HepG2 (cell line): ENCODE measurements at regions not wholly inside any gene's neighbourhood (a gene's known extent, or its start where the extent isn't known, plus 50 kb on each side); places are given as distances from the start of the nearest gene placed in this dataset.

Experiments
- ATAC-seq: fragments of 200-7000 bp; cut with Tn5 transposase; 3 replicates; pipeline ENCODE4 v1.9.1; 2020; ENCODE audit warnings: mild to moderate bottlenecking, moderate library complexity
- BruUV-seq: library from RNA; stranded (reverse); fragments of 400-500 nt; replicated peaks from 2 replicates; lab custom pipeline; 2021; lab: Mats Ljungman, UMichigan
- CTCF ChIA-PET: fragments of 300-600 bp; formaldehyde crosslinking; extraction: SDS; loops from one replicate; lab custom pipeline; 2021; ENCODE audit warnings: low total read pairs, inconsistent platforms, low intra/inter-chr PET ratio; lab: Yijun Ruan, JAX
- POLR2A ChIA-PET: fragments of 350-600 bp; sonication (Branson Sonifier 250); formaldehyde crosslinking; loops from one replicate; lab custom pipeline; 2020; ENCODE audit warnings: antibody characterized with exemption, inconsistent platforms; lab: Yijun Ruan, JAX
- DNase-seq: peaks from one replicate; pipeline ENCODE4 v3.0.0-alpha.2; 2015; ENCODE audit warnings: low spot score
- FAIRE-seq: peaks from 3 replicates; lab custom pipeline; 2011; peaks lifted over from hg19 to GRCh38; lab: Jason Lieb, UNC
- H2AFZ ChIP-seq: one replicate; pipeline ENCODE4 v1.6.1; 2011; ENCODE audit warnings: low read length, inconsistent platforms
- H3K27ac ChIP-seq: fragments of 300-600 bp; 3 replicates; pipeline ENCODE4 v1.8.0; 2011; ENCODE audit warnings: mixed run types, mild to moderate bottlenecking, mixed read lengths, low read length, inconsistent platforms; ENCODE audit not compliant: insufficient read depth; ENCODE audit errors: extremely low read length
- H3K27me3 ChIP-seq, 2 experiments: fragments of 200-600 bp in 1 of 2; 2 replicates in 1 of 2; 3 replicates in 1 of 2; pipeline versions ENCODE4 v1.6.0 to v1.8.0; 2011; ENCODE audit warnings: low read length in 2 of 2, mild to moderate bottlenecking in 2 of 2, moderate library complexity in 2 of 2, inconsistent platforms in 1 of 2; ENCODE audit not compliant: insufficient read depth in 2 of 2, control insufficient read depth in 1 of 2
- H3K36me3 ChIP-seq, 2 experiments: fragments of 200-600 bp in 1 of 2; replicated peaks in 1 of 2; 2 replicates in 1 of 2; 3 replicates in 1 of 2; pipeline versions ENCODE4 v1.5.1 to v1.8.0; 2011; ENCODE audit warnings: low read length in 2 of 2, inconsistent platforms in 1 of 2; ENCODE audit not compliant: insufficient read depth in 2 of 2, control insufficient read depth in 1 of 2
- H3K4me1 ChIP-seq: 2 replicates; pipeline ENCODE4 v1.5.1; 2012; ENCODE audit warnings: low read length, inconsistent platforms; ENCODE audit not compliant: insufficient read depth
- H3K4me2 ChIP-seq: 2 replicates; pipeline ENCODE4 v1.6.0; 2011; ENCODE audit warnings: low read depth, low read length, inconsistent platforms
- H3K4me3 ChIP-seq, 3 experiments: fragments of 200-600 bp in 1 of 3; sonication (generic), shearing (Covaris generic) in 1 of 3; replicated peaks in 1 of 3; 2 replicates each; pipeline ENCODE4 v1.5.1; 2011 to 2016; ENCODE audit warnings: low read length in 3 of 3, inconsistent platforms in 2 of 3, low read depth in 2 of 3, mild to moderate bottlenecking in 2 of 3, control low read depth in 1 of 3, mixed read lengths in 1 of 3; ENCODE audit not compliant: insufficient read depth in 1 of 3
- H3K79me2 ChIP-seq: one replicate; pipeline ENCODE4 v1.6.1; 2011; ENCODE audit warnings: low read length, inconsistent platforms; ENCODE audit not compliant: insufficient read depth
- H3K9ac ChIP-seq: 2 replicates; pipeline ENCODE4 v1.6.0; 2011; ENCODE audit warnings: mild to moderate bottlenecking, low read depth, low read length, inconsistent platforms; ENCODE audit not compliant: insufficient read depth
- H3K9me3 ChIP-seq: 2 replicates; pipeline ENCODE4 v1.5.1; 2012; ENCODE audit warnings: mild to moderate bottlenecking, low read length
- H4K20me1 ChIP-seq: 2 replicates; pipeline ENCODE4 v1.6.0; 2011; ENCODE audit warnings: inconsistent platforms, mild to moderate bottlenecking, low read length, moderate library complexity; ENCODE audit not compliant: insufficient read depth
- HOXA7 ChIP-seq: sonication (generic); formaldehyde crosslinking; IDR thresholded peaks from 2 replicates; pipeline ENCODE4 v1.8.1; 2022; ENCODE audit warnings: mild to moderate bottlenecking, missing genetic modification reagents, moderate library complexity
- MAFF ChIP-seq: IDR thresholded peaks from 2 replicates; pipeline ENCODE4 v1.6.1; 2011; ENCODE audit warnings: low read depth, low read length, improper control_type of control experiment
- MAFK ChIP-seq, 2 experiments: IDR thresholded peaks in 1 of 2; conservative IDR thresholded peaks in 1 of 2; 2 replicates each; pipeline ENCODE4 v1.6.1; 2011; ENCODE audit warnings: improper control_type of control experiment in 2 of 2, low read length in 2 of 2
- ONECUT2 ChIP-seq: sonication (generic); formaldehyde crosslinking; IDR thresholded peaks from 2 replicates; pipeline ENCODE4 v1.4.0; 2020; ENCODE audit warnings: missing genetic modification reagents
- XRCC5 ChIP-seq: fragments of 200-400 bp; formaldehyde crosslinking; optimal IDR thresholded peaks from 2 replicates; pipeline ENCODE3; 2017; ENCODE audit warnings: mild to moderate bottlenecking, low read length
- ZBTB8A ChIP-seq: sonication (generic); formaldehyde crosslinking; IDR thresholded peaks from 2 replicates; pipeline ENCODE4 v1.4.0; 2020; ENCODE audit warnings: mild to moderate bottlenecking, low read depth, missing genetic modification reagents, borderline replicate concordance
- ZNF326 ChIP-seq: sonication (generic); formaldehyde crosslinking; IDR thresholded peaks from 2 replicates; pipeline ENCODE4 v1.4.0; 2020; ENCODE audit warnings: missing genetic modification reagents, borderline replicate concordance
- ZNF350 ChIP-seq: sonication (generic); formaldehyde crosslinking; IDR thresholded peaks from 2 replicates; pipeline ENCODE4 v1.4.0; 2020; ENCODE audit warnings: mild to moderate bottlenecking, low read depth, missing genetic modification reagents, borderline replicate concordance
- in situ Hi-C: cut with HindIII; loops from 2 replicates; pipeline ENCODE4 v1.10.0; 2017; ENCODE audit warnings: low pct_unique_long_range_greater_than_20kb; ENCODE audit not compliant: extremely low pct_ligation_motif_present
- intact Hi-C: fragments of 100-400 bp; cut with micrococcal nuclease; formaldehyde crosslinking; loops from one replicate; pipeline ENCODE4 v1.10.0; 2022; ENCODE audit not compliant: unreplicated experiment
- TF ChIP-seq, protein P1 (sequence below): sonication (generic); formaldehyde crosslinking; IDR thresholded peaks from 2 replicates; pipeline ENCODE4 v1.5.1; 2020; ENCODE audit warnings: mild to moderate bottlenecking, missing genetic modification reagents, borderline replicate concordance
- TF ChIP-seq, protein P2 (sequence below): sonication (generic); formaldehyde crosslinking; conservative IDR thresholded peaks from 2 replicates; pipeline ENCODE4 v1.8.0; 2022; ENCODE audit warnings: mild to moderate bottlenecking, moderate library complexity, missing genetic modification reagents
- TF ChIP-seq, protein P3 (sequence below): sonication (generic); formaldehyde crosslinking; conservative IDR thresholded peaks from 2 replicates; pipeline ENCODE4 v1.4.0; 2020; ENCODE audit warnings: missing genetic modification reagents

DNA sequence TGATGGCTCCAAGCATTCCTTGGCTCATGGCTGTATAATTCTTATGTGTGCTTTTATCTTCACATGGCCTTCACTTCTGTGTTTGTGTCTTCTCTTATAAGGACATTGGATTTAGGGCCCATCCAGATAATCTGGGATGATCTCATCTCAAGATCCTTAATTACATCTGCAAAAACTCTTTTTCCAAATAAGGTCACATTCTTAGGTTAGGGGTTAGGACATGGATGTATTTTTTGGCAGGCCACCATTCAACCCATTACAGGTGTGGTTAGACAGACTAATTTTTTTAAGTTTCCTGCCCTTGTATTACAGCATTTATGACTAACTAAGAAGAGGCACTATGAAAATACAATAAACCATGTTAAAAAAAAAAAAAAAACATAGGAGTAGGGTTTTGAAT is 254.0 kb downstream of the TPBG start:
- no peak overlapping the region for H3K27ac ChIP-seq
- no peaks in the 10 kb centered on the region for H3K36me3 ChIP-seq
- TF ChIP-seq HOXA7 (CRISPR knock-in tag), result no peak
- TF ChIP-seq ZBTB8A, result no peak
- TF ChIP-seq XRCC5, result no peak
- no peak for TF ChIP-seq ONECUT2 (CRISPR knock-in tag)
- TF ChIP-seq ZNF326 (CRISPR knock-in tag), result no peak
- TF ChIP-seq ZNF350 (CRISPR knock-in tag), result no peak
- H2AFZ ChIP-seq, result no peak overlapping the region
- H3K4me3 ChIP-seq, result no peak overlapping the region
- no peaks in the 10 kb centered on the region for H3K4me1 ChIP-seq
- no peak overlapping the region for H3K9ac ChIP-seq
- no peak for ATAC-seq
- H3K27me3 ChIP-seq, result no peaks in the 10 kb centered on the region
- no peaks in the 10 kb centered on the region for H3K9me3 ChIP-seq
- intact Hi-C loops, result no loop called here
- H4K20me1 ChIP-seq, result no peaks in the 10 kb centered on the region
- no peaks in the 10 kb centered on the region for H3K79me2 ChIP-seq
- ChIA-PET CTCF (no interaction called here), POLR2A (interaction anchor here (0.7 kb wide), 1 partner anchor 264 kb away, joined by 3 read pairs; no protein-coding TSS in a partner anchor)
- in situ Hi-C loops, result no loop called here
- FAIRE-seq, result no peak
- H3K4me2 ChIP-seq, result no peak overlapping the region
- BruUV-seq, result no TSS peak
- DNase-seq, result no peak

DNA sequence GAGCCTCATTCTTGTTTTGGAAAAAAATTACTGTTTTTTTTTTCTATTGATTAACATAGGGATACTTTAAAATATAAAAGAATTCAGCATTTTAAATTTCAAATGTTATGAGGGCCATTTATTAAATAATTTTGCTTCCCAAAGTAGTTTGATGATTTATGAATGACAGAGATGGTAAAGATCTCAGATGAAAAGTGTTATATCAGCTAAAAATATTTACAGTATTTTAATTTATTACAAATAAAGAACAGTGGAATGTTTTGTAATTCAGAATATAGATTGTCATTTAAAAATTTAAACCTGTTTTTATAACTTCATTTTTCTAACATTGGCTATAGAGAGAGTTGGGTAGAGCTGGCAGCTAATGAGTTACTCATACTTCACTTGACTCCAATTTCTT is 256.0 kb downstream of the TPBG start:
- Histone ChIP-seq H3K4me2 (no peak overlapping the region), H3K36me3 (no peaks in the 10 kb centered on the region), H3K4me3 (no peak overlapping the region), H3K79me2 (no peaks in the 10 kb centered on the region), H3K9ac (no peak overlapping the region), H3K27ac (no peak overlapping the region), H3K27me3 (no peaks in the 10 kb centered on the region), H4K20me1 (no peaks in the 10 kb centered on the region), H2AFZ (no peak overlapping the region), H3K9me3 (no peaks in the 10 kb centered on the region), H3K4me1 (no peaks in the 10 kb centered on the region)
- TF ChIP-seq MAFF (peak; percentile 15; the same call in 1 of the 2 replicates), MAFK (conservative IDR thresholded peaks at IDR 0.05 in 1 of 2, IDR thresholded peaks at IDR 0.05 in 1 of 2; ENCODE audit: low read length in 2 of 2) (peak in 1 of 2 experiments; percentile 57; a peak in 1 of 4 replicates)
- TF ChIP-seq, protein P1, sequence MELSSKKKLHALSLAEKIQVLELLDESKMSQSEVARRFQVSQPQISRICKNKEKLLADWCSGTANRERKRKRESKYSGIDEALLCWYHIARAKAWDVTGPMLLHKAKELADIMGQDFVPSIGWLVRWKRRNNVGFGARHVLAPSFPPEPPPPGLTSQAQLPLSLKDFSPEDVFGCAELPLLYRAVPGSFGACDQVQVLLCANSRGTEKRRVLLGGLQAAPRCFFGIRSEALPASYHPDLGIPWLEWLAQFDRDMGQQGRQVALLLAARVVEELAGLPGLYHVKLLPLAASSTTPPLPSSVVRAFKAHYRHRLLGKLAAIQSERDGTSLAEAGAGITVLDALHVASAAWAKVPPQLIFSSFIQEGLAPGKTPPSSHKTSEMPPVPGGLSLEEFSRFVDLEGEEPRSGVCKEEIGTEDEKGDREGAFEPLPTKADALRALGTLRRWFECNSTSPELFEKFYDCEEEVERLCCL, result no peak
- TF ChIP-seq, protein P2, sequence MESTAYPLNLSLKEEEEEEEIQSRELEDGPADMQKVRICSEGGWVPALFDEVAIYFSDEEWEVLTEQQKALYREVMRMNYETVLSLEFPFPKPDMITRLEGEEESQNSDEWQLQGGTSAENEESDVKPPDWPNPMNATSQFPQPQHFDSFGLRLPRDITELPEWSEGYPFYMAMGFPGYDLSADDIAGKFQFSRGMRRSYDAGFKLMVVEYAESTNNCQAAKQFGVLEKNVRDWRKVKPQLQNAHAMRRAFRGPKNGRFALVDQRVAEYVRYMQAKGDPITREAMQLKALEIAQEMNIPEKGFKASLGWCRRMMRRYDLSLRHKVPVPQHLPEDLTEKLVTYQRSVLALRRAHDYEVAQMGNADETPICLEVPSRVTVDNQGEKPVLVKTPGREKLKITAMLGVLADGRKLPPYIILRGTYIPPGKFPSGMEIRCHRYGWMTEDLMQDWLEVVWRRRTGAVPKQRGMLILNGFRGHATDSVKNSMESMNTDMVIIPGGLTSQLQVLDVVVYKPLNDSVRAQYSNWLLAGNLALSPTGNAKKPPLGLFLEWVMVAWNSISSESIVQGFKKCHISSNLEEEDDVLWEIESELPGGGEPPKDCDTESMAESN, result no peak
- TF ChIP-seq, protein P3, sequence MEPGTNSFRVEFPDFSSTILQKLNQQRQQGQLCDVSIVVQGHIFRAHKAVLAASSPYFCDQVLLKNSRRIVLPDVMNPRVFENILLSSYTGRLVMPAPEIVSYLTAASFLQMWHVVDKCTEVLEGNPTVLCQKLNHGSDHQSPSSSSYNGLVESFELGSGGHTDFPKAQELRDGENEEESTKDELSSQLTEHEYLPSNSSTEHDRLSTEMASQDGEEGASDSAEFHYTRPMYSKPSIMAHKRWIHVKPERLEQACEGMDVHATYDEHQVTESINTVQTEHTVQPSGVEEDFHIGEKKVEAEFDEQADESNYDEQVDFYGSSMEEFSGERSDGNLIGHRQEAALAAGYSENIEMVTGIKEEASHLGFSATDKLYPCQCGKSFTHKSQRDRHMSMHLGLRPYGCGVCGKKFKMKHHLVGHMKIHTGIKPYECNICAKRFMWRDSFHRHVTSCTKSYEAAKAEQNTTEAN (CRISPR knock-in tag), result no peak
- ChIA-PET CTCF (no interaction called here), POLR2A (no interaction called here)
- DNase-seq (no peak), FAIRE-seq (no peak), ATAC-seq (no peak)
- intact Hi-C loops, result no loop called here
- BruUV-seq, result no TSS peak
- in situ Hi-C loops, result no loop called here
